Mesodermal cell (in vitro differentiated cells): ENCODE measurements at regions not wholly inside any gene's neighbourhood (a gene's known extent, or its start where the extent isn't known, plus 50 kb on each side); places are given as distances from the start of the nearest gene placed in this dataset.

Experiments
- H3K27ac ChIP-seq: 2 replicates; pipeline ENCODE4 v1.7.0; 2013; ENCODE audit warnings: mild to moderate bottlenecking, low read depth, low read length, moderate library complexity; ENCODE audit not compliant: severe bottlenecking
- H3K36me3 ChIP-seq: 2 replicates; pipeline ENCODE4 v1.7.1; 2013; ENCODE audit warnings: mild to moderate bottlenecking, low read length, moderate library complexity; ENCODE audit not compliant: control insufficient read depth, insufficient read depth
- H3K4me1 ChIP-seq: one replicate; pipeline ENCODE4 v1.7.1; 2013; ENCODE audit warnings: mild to moderate bottlenecking, low read length; ENCODE audit not compliant: insufficient read depth, control insufficient read depth, poor library complexity, severe bottlenecking
- H3K4me3 ChIP-seq: 2 replicates; pipeline ENCODE4 v1.7.0; 2013; ENCODE audit warnings: low read length, control low read depth, mild to moderate bottlenecking; ENCODE audit not compliant: insufficient read depth, poor library complexity, severe bottlenecking; ENCODE audit errors: extremely low read depth
- H3K9me3 ChIP-seq: 2 replicates; pipeline ENCODE4 v1.7.1; 2013; ENCODE audit warnings: mild to moderate bottlenecking, low read length, moderate library complexity; ENCODE audit not compliant: control insufficient read depth
- WGBS, 2 experiments: methylation state at CpG; one replicate each; pipeline ENCODE4 v1.1.5; 2013; ENCODE audit warnings: missing lambda C conversion rate in 2 of 2; ENCODE audit not compliant: insufficient coverage in 2 of 2; 5-methylcytosine and 5-hydroxymethylcytosine counted together

DNA sequence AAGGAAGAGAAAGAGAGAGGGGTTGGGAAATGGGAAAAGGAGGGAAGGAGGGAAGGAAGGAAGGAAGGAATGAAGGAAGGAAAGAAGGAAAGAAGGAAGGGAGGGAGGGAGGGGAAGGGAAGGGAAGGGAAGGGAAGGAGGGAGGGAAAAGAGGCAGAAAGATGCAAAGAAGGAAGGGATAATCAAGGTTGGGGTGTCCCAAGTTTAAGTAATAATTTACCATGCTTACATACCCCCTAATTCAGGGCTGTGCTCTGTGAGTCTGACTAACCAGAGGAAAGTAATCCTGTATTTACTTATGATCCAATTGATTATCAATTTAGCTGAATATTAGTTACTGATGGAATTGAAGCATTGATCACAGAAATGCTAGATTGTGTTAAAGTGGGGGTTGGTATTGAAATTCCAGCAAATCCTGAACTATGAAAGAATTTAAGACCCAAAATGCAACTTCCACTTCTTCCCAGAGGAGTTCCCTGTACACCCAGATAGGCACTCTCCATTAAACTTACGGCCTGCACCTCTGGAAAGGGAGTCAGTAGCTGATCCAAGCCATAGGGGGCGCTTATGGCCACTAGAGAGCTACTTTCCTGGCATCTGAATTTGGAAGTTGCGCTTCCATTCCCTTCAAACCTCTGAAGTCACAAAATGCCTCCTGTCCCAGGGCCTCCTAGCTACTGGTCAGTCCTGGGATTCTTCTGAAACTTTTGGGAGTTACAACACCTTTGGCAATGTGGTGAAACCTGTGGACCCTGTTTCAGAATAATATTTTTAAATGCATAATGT is 162.7 kb upstream of the PWP1 start:
- Histone ChIP-seq H3K27ac (no peak overlapping the region), H3K36me3 (no peaks in the 10 kb centered on the region), H3K4me3 (no peak overlapping the region), H3K4me1 (no peaks in the 10 kb centered on the region), H3K9me3 (no peaks in the 10 kb centered on the region)
- WGBS, 2 experiments: 56 to 57% methylated on average over 3 of the region's 3 CpGs

DNA sequence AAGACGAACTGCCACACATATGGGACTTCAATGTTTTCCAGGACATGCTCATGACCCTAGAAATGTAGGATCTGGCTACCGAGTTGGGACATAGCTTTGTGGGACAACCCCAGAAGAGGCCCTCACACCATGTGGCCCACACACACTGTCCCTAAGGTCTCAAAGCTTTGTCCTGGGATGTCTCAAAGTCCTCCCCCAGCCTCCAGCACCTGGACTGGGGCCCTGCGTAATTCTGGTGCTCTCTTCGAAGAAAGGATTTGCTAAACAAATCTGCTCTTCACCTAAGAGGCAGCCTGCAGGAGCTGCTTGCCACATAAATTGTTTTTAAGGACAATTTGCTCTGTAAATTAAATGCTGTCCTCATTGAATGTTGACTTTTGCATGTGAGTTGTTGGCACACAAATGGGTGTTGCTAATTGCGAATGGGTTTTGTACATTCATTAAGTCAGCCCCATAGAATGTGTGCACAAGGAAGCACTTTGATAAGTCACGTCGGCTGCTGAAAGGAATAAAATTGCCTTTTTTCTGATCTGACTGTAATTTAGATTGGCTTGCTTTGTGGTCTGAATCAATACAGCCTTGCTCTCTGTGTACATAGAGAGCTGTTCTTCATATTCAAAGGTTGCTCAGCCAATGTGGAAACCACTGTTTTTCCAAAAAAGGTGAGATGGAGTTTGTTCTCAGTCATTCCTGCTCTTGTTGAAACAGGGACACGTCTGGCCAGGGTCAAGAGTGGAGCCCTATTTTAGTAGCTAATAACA is 161.6 kb upstream of the PWP1 start:
- Histone ChIP-seq H3K27ac (no peak overlapping the region), H3K4me1 (no peaks in the 10 kb centered on the region), H3K4me3 (no peak overlapping the region), H3K36me3 (no peaks in the 10 kb centered on the region), H3K9me3 (no peaks in the 10 kb centered on the region)
- WGBS, 2 experiments: 86 to 95% methylated on average over 7 to 8 of the region's 8 CpGs

DNA sequence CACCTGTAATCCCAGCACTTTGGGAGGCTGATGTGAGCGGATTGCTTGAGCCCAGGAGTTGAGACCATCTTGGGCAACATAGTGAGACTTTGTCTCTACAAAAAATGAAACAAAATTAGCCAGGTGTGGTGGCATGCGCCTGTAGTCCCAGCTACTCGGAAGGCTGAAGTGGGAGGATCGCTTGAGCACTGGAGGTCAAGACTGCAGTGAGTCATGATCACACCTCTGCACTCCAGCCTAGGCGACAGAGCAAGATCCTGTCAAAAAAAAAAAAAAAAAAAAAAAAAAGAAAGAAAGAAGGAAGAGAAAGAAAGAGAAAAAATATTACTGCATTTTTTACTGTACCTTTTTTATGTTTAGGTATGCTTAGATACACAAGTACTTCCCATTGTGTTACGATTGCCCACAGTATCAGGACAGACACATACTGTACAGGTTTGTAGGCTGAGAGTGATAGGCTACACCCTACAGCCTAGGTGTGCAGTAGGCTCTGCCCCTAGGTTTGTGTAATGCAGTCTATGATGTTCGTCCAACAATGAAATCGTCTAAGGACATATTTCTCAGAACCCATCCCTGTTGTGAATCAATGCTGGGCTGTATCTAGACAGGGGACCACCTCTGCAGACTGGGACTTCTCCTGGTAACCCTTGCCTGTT is 160.4 kb upstream of the PWP1 start:
- Histone ChIP-seq H3K4me1 (no peaks in the 10 kb centered on the region), H3K27ac (no peak overlapping the region), H3K4me3 (no peak overlapping the region), H3K9me3 (no peaks in the 10 kb centered on the region), H3K36me3 (no peaks in the 10 kb centered on the region)
- WGBS, 2 experiments: 83 to 97% methylated on average over 4 to 5 of the region's 8 CpGs

DNA sequence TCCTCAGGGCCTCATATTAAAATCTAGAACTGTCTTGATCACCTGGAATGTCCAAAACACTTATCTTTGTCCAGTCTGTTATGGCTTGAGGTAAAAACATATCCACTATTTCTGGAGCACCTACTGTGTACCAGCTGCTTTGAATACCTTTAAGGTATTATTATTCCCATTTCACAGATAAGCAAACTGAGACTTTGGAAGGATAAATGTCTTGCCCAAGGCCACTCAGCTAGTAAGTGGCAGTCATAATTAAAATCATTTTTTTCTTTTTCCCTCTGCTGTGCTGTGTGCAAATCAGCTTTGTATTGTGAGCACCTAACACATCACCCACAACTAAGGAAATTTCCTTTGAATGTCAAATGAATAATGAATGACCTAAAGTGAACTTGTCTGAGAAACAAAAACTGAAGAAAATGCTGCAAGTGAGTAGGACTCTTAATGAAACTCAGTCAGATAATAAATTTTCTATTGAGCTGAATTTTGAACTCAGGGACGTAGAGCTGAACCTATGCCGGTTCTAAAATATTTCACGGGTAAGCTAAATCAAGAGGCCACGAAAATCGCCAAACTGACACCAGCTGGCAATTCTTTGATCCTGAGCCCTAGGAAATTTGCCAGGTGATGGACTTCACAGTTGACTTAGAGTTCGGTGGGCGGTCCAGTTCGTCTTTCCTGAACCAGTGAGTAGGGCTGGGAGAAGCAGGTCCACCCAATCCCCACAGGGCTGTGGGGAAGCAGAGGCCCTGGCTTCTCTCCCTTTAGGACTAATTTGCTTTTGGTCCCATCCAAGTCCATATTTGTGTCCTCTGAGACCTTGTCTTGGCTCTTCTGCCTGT is 159.7 kb upstream of the PWP1 start:
- no peaks in the 10 kb centered on the region for H3K36me3 ChIP-seq
- H3K4me1 ChIP-seq: no peaks in the 10 kb centered on the region
- WGBS, 2 experiments: 85 to 90% methylated on average over 7 to 8 of the region's 8 CpGs
- H3K9me3 ChIP-seq: no peaks in the 10 kb centered on the region
- no peak overlapping the region for H3K27ac ChIP-seq
- no peak overlapping the region for H3K4me3 ChIP-seq

DNA sequence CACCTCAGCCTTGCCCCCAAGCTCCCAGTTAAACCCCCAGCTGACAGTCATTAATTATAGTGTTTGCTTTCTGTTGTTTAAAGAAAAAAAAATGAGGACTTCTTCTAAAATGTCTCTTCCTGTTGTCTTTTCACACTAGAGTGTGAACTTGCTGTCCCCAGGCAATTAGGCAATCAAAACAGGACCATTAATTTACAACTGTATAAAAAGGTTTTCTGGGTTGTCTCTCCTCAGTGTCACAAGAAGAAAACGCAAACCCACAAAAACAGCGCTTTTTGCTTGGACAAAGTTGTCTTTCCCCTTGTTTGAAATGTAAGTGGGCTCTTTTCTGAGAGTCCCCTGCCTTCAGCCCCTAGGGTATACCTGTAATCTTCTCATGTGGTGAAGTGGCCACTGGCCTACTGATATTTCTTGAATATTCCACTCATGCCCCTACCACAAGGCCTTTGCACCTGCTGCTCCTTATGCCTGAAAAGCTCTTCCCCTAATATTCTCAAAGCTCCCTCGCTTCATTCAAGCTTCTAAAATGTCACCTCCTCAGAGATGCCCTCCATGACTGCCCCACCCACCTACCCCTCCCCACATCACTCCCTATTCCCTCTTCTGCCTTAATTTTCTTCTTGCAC is 158.9 kb upstream of the PWP1 start:
- Histone ChIP-seq H3K36me3 (no peaks in the 10 kb centered on the region), H3K4me1 (no peaks in the 10 kb centered on the region), H3K27ac (no peak overlapping the region), H3K4me3 (no peak overlapping the region), H3K9me3 (no peaks in the 10 kb centered on the region)
- 82 to 94% methylated on average over 3 of the region's 3 CpGs for WGBS, 2 experiments

DNA sequence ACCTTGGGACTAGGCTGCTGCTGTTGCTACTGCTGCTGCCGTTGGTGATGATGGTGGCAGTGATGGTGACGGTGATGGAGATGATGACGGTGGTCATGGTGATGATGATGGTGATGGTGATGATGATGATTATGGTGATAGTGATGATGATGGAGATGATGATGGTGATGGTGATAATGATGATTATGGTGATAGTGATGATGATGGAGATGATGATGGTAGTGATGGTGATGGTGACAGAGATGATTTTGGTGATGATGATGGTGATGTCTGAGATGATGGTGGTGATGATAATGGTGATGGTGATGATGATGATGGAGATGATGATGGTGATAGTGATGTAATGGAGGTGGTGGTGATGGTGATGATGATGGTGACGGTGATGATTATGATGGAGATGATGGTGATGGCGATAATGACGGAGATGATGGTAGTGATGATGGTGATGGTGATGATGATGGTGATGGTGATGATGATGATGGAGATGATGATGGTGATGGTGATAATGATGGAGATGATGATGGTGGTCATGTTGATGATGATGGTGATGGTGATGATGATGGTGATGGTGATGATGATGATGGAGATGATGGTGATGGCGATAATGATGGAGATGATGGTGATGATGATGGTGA is 156.8 kb upstream of the PWP1 start:
- Histone ChIP-seq H3K36me3 (no peaks in the 10 kb centered on the region), H3K4me1 (no peaks in the 10 kb centered on the region), H3K9me3 (no peaks in the 10 kb centered on the region), H3K4me3 (no peak overlapping the region), H3K27ac (no peak overlapping the region)
- 92 to 96% methylated on average over 6 to 7 of the region's 7 CpGs for WGBS, 2 experiments

DNA sequence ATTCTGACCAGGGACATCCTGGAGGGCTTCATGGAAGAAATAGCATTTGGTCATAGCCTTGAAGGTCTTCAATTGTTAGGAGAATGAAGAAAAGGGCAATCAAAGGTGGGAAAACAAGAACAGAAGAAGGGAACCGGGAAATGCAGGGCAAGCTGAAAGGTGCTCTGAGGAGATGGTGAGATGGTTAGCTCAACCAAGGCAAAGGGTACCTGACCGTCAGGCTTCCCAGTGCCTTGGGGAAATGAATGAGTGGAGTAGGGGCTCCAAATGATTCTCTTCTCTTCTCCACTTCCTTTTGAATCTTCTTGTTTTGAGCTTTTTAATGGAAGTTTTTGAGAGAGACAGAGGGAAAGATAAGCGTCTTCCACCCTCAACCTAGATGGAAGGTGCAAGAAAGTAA is 155.6 kb upstream of the PWP1 start:
- 79 to 88% methylated on average over 2 of the region's 3 CpGs for WGBS, 2 experiments
- Histone ChIP-seq H3K4me3 (no peak overlapping the region), H3K9me3 (no peaks in the 10 kb centered on the region), H3K36me3 (no peaks in the 10 kb centered on the region), H3K4me1 (no peaks in the 10 kb centered on the region), H3K27ac (no peak overlapping the region)

DNA sequence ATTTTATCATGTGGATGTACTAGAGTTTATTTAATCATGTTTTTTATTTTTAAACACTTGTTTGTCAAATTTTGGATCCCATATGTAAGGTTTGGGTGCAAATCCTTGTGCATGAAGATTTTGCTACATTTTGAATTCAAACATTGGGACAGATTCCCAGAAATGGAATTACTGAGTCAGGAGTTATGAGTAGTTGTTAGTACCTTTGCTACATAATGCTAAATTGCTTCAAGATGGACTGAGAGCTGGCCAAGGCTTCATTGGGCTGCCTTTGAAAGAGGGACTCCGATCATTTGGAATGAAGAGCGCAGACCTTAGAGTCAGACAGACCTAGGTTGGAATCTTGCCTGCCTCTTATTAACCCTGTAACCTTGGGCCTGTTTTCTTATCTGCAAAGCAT is 154.9 kb upstream of the PWP1 start:
- Histone ChIP-seq H3K9me3 (no peaks in the 10 kb centered on the region), H3K36me3 (no peaks in the 10 kb centered on the region), H3K27ac (no peak overlapping the region), H3K4me1 (no peaks in the 10 kb centered on the region), H3K4me3 (no peak overlapping the region)
- WGBS, 2 experiments: 96 to 100% methylated on average over 2 of the region's 2 CpGs

DNA sequence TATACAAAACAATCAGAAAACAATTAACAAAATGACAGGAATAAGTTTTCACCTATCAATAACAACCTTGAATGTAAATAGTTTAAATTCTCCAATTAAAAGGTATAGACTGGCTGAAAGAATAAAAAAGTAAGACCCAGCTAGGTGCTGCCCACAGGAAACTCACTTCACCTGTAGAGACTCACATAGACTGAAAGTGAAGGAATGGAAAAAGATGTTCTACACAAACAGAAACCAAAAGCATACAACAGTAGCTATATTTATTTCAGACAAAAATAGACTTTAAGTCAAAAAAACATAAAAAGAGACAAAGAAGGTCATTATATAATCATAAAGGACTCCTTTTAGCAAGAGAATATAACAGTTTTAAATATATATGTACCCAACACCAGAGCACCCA is 152.4 kb upstream of the PWP1 start:
- H3K36me3 ChIP-seq: no peaks in the 10 kb centered on the region
- no peak overlapping the region for H3K4me3 ChIP-seq
- no peaks in the 10 kb centered on the region for H3K9me3 ChIP-seq
- no peaks in the 10 kb centered on the region for H3K4me1 ChIP-seq
- H3K27ac ChIP-seq: no peak overlapping the region

DNA sequence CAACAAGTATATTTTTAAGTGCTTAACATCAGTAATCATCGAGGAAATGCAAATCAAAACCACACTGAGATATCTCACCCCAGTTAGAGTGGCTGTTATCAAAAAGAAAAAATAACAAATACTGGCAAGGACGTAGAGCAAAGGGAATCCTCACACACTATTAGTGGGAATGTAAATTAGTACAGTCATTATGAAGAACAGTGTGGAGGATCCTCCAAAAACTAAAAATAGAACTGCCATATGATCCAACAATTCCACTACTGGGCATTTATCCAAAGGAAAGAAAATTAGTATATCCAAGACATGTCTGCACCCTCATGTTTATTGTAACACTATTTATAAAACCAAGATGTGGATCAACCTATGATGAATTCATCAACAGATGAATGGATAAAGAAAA is 149.0 kb upstream of the PWP1 start:
- H3K27ac ChIP-seq: no peak overlapping the region
- no peaks in the 10 kb centered on the region for H3K36me3 ChIP-seq
- H3K4me1 ChIP-seq: no peaks in the 10 kb centered on the region
- no peaks in the 10 kb centered on the region for H3K9me3 ChIP-seq
- 80% methylated on average over 1 of the region's 2 CpGs; no CpG with 5 or more reads in 1 of the 2 experiments for WGBS, 2 experiments
- no peak overlapping the region for H3K4me3 ChIP-seq
